ENCODE measurements at regions not wholly inside any gene's neighbourhood (a gene's known extent, or its start where the extent isn't known, plus 50 kb on each side); places are given as distances from the start of the nearest gene placed in this dataset.

GRCh38 chr2:125444106-125444505, 1211.9 kb upstream of the GYPC start:
- DNase-seq: no peak
- H3K79me1 ChIP-seq (ENCODE audit: low read depth in 1 of 2, low read length in 2 of 2): no peaks in the 10 kb centered on the region

More at GRCh38 chr2:125444106-125444505, 1211.9 kb upstream of the GYPC start:
- Histone ChIP-seq H2AK9ac (replicated peaks; ENCODE audit: low read depth, low read length, poor library complexity) (no peak overlapping the region), H2BK15ac (ENCODE audit: low read depth, low read length) (no peak overlapping the region), H4K91ac (ENCODE audit: insufficient read depth, low read depth, low read length) (no peak overlapping the region), H2BK20ac (ENCODE audit: low read depth, low read length) (no peak overlapping the region), H2AFZ (replicated peaks; ENCODE audit: low read length, poor library complexity) (no peak overlapping the region), H3K4me1 (ENCODE audit: control insufficient read depth, insufficient read depth, low read length) (no peaks in the 10 kb centered on the region), H3K56ac (ENCODE audit: extremely low read depth, insufficient read depth, low read length) (no peak overlapping the region), H3K9me1 (ENCODE audit: insufficient read depth, low read length) (no peaks in the 10 kb centered on the region), H4K8ac (ENCODE audit: low read depth in 2 of 2, low read length in 2 of 2) (no peak overlapping the region), H3K27ac (ENCODE audit: insufficient read depth, low read length) (no peak overlapping the region), H2BK5ac (ENCODE audit: low read depth, low read length, poor library complexity, severe bottlenecking) (no peak overlapping the region), H3K9ac (ENCODE audit: low read depth, low read length) (no peak overlapping the region), H3K27me3 (ENCODE audit: control insufficient read depth, insufficient read depth, low read length) (no peaks in the 10 kb centered on the region), H3K4me3 (ENCODE audit: insufficient read depth, low read depth, low read length) (no peak overlapping the region), H2AK5ac (ENCODE audit: low read depth, low read length) (no peak overlapping the region), H3K36me3 (ENCODE audit: control insufficient read depth, insufficient read depth, low read length) (no peaks in the 10 kb centered on the region), H3K18ac (ENCODE audit: low read depth, low read length) (no peak overlapping the region), H3K4me2 (ENCODE audit: low read depth, low read length) (no peak overlapping the region), H3K4ac (ENCODE audit: low read depth, low read length) (no peak overlapping the region), H3K14ac (replicated peaks; ENCODE audit: low read depth, low read length) (no peak overlapping the region), H4K20me1 (ENCODE audit: insufficient read depth, low read length) (no peaks in the 10 kb centered on the region), H3K9me3 (ENCODE audit: control insufficient read depth, insufficient read depth, low read length) (no peaks in the 10 kb centered on the region), H2BK120ac (ENCODE audit: low read depth, low read length) (no peak overlapping the region), H4K5ac (ENCODE audit: low read depth, low read length) (no peak overlapping the region), H3K23ac (ENCODE audit: low read depth, low read length) (no peak overlapping the region)
- WGBS, 2 experiments (ENCODE audit: extremely low coverage in 2 of 2, insufficient read length in 1 of 2): no CpG with 5 or more reads among the region's 5 CpGs
- POLR2A ChIA-PET (ENCODE audit: unreplicated experiment): no interaction called here
- no TSS peak for BruUV-seq (replicated peaks)
- CTCF ChIA-PET: no interaction called here
- in situ Hi-C loops (cut with MboI; ENCODE audit: low sequenced_read_pairs) (no loop called here), intact Hi-C loops (cut with micrococcal nuclease) (no loop called here), dilution Hi-C loops (cut with HindIII; ENCODE audit: low sequenced_read_pairs, unreplicated experiment) (no loop called here)
- no peak for TF ChIP-seq MAFK (IDR thresholded peaks at IDR 0.05; ENCODE audit: low read depth, low read length)
- no peak for ATAC-seq (ENCODE audit: low read depth)

Measured in IMR-90 (cell line).